RWPE1 (cell line): ENCODE measurements at regions not wholly inside any gene's neighbourhood (a gene's known extent, or its start where the extent isn't known, plus 50 kb on each side); places are given as distances from the start of the nearest gene placed in this dataset.

ENCODE experiments used
- CTCF ChIA-PET: fragments of 350-600 bp; sonication (Branson Sonifier 250); formaldehyde crosslinking; extraction: SDS; loops from one replicate; lab custom pipeline; 2021; lab: Yijun Ruan, JAX
- POLR2A ChIA-PET: fragments of 400-600 bp; formaldehyde crosslinking; extraction: SDS; loops from one replicate; lab custom pipeline; 2020; ENCODE audit warnings: antibody characterized with exemption; ENCODE audit not compliant: low non-redundant PET; lab: Yijun Ruan, JAX
- DNase-seq: peaks from one replicate; pipeline ENCODE4 v3.0.0; 2012; ENCODE audit warnings: low spot score
- H3K27ac ChIP-seq: fragments of 450-650 bp; 2 replicates; pipeline ENCODE4 v1.5.1; 2017
- CTCF ChIP-seq: fragments of 450-650 bp; conservative IDR thresholded peaks from 2 replicates; pipeline ENCODE4 v1.5.1; 2017; ENCODE audit warnings: low read depth, mild to moderate bottlenecking

- CTCF ChIA-PET, result interaction anchor here (0.5 kb wide), 1 partner anchor 341 kb away, joined by 4 read pairs; no protein-coding TSS in a partner anchor
These were observed 76.7 kb downstream of the RBFOX3 start for GRCh38 chr17:79534111-79534510.

GRCh38 chr17:79533116-79533515 lies 77.7 kb downstream of the RBFOX3 start:
- CTCF ChIA-PET, result no interaction called here
- POLR2A ChIA-PET, result no interaction called here
- DNase-seq, result no peak
- TF ChIP-seq CTCF, result no peak
- H3K27ac ChIP-seq, result no peak overlapping the region

More at GRCh38 chr17:79534111-79534510, 76.7 kb downstream of the RBFOX3 start:
- POLR2A ChIA-PET, result no interaction called here
- no peak for TF ChIP-seq CTCF
- H3K27ac ChIP-seq, result no peak overlapping the region
- no peak for DNase-seq

GRCh38 chr17:79532107-79532790 lies 78.6 kb downstream of the RBFOX3 start:
- no peak overlapping the region for H3K27ac ChIP-seq
- TF ChIP-seq CTCF, result no peak
- POLR2A ChIA-PET, result no interaction called here
- CTCF ChIA-PET, result interaction anchor here (0.7 kb wide), 1 partner anchor 97 kb away, joined by 4 read pairs; no protein-coding TSS in a partner anchor
- no peak for DNase-seq

GRCh38 chr17:79531191-79532095 lies 79.4 kb downstream of the RBFOX3 start:
- TF ChIP-seq CTCF, result no peak
- ChIA-PET CTCF (interaction anchor here (0.7 kb wide), 1 partner anchor 96 kb away, joined by 4 read pairs; no protein-coding TSS in a partner anchor), POLR2A (no interaction called here)
- no peak for DNase-seq
- H3K27ac ChIP-seq, result no peak overlapping the region

- DNase-seq, result no peak
- ChIA-PET POLR2A (no interaction called here), CTCF (no interaction called here)
- TF ChIP-seq CTCF, result no peak
- no peak overlapping the region for H3K27ac ChIP-seq
These were observed 80.3 kb downstream of the RBFOX3 start for GRCh38 chr17:79530361-79531105.

- DNase-seq, result no peak
- H3K27ac ChIP-seq, result no peak overlapping the region
- no peak for TF ChIP-seq CTCF
- ChIA-PET POLR2A (no interaction called here), CTCF (no interaction called here)
These were observed 81.2 kb downstream of the RBFOX3 start for GRCh38 chr17:79529661-79530081.
